ENCODE measurements at regions not wholly inside any gene's neighbourhood (a gene's known extent, or its start where the extent isn't known, plus 50 kb on each side); places are given as distances from the start of the nearest gene placed in this dataset.

GRCh38 chr17:79137015-79137788, 62.6 kb downstream of the ENGASE start:
- TF ChIP-seq CTCF (IDR thresholded peaks at IDR 0.05) = no peak

GRCh38 chr17:79136596-79136995, 62.0 kb downstream of the ENGASE start:
- no peak for TF ChIP-seq CTCF (IDR thresholded peaks at IDR 0.05)

All from LNCAP (cell line).